Epithelial cell of esophagus (primary cell): ENCODE measurements at regions not wholly inside any gene's neighbourhood (a gene's known extent, or its start where the extent isn't known, plus 50 kb on each side); places are given as distances from the start of the nearest gene placed in this dataset.

Source experiments
- DNase-seq: peaks from one replicate; pipeline ENCODE4 v3.0.0; 2010; ENCODE audit warnings: low read depth
- H3K4me3 ChIP-seq: 2 replicates; pipeline ENCODE4 v1.5.1; 2011; ENCODE audit warnings: mild to moderate bottlenecking, low read length, control low read depth
- CTCF ChIP-seq: IDR thresholded peaks from 2 replicates; pipeline ENCODE4 v1.5.1; 2011; ENCODE audit warnings: low read depth, mild to moderate bottlenecking, low read length, control low read depth, inconsistent platforms; ENCODE audit not compliant: insufficient read depth; ENCODE audit errors: missing control alignments

DNA sequence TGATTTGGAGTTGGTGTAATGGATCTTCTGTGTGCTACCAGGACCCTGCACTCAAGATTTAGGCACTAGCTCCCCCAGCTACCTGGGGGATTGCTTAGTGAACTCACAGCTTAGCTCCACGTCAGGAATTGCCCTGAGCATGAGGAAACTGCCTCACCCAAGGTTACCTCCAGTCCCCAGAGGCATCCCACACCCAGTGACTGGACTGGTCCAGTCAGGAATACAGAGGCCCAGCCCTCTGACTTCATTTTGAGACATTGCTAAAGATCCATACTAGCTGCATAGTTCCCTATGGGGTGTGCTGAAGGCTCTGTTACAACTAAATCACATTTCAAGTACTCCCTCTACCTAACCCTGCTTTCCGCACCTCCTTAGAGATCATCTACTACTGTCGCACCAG is 364.7 kb downstream of the EFNA5 start:
- no peak overlapping the region for H3K4me3 ChIP-seq

DNA sequence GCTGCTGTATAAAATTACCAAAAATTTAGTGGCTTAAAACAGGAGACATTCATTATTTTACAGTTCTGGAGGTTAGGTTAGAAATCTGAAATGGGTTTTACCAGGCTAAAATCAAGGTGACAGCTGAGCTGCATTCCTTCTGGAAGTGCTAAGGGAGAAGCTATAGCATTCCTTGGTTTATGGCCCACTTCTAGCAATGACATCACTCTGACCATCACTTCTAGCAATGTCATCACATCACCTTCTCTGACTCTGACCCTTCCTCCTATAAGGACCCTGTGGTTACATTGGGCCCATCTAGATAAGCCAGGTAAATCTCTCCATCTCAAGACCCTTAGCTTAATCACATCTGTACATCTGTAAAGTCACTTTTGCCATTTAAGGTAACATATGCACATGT is 366.1 kb downstream of the EFNA5 start:
- no peak for TF ChIP-seq CTCF
- no peak for DNase-seq
- no peak overlapping the region for H3K4me3 ChIP-seq

More for the DNA sequence above, 364.7 kb downstream of the EFNA5 start:
- DNase-seq, result peak; percentile 87
- no peak for TF ChIP-seq CTCF

DNA sequence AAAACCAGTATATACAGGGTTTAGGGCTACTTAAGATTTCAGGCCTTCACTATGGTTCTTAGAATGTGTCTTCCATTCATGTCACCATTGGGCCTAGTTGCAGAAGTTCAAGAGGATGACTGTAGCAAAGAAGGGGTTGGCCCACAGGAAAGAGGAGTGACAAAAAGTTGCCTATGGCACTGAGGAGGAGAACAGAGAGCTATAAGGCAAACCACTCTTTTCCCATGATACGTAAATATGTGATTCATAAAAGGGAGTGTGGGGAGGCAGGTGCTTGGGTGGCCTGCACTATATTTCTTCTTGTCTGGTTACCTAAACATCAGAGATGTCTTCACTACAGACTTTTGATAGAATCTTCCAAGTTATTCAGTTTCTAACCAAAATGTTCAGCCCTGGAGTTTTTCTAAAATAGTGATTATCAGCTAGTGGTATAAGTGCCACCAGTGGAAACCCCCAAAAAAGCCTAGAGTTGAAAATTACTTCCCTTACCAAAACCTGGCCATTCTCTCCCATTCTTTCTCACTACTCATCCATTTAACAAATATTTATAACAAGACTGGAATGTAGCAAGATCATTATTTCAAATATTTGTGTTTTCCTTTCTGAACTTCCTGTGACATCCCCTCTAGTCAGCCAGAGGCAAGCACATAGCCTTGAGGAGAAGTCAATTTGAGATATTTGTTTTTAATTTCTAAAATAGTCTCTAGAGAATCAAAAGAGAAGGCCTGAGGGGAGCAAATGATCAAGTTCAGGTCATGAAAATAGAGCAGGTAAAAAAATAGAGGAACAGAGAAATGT is 367.4 kb downstream of the EFNA5 start:
- TF ChIP-seq CTCF, result no peak
- no peak overlapping the region for H3K4me3 ChIP-seq
- peak; percentile 54 for DNase-seq

- H3K4me3 ChIP-seq, result no peak overlapping the region
- DNase-seq, result no peak
- no peak for TF ChIP-seq CTCF
Observed at GRCh38 chr5:107302441-107302840, 368.3 kb downstream of the EFNA5 start.

GRCh38 chr5:107301999-107302398 is 368.7 kb downstream of the EFNA5 start:
- TF ChIP-seq CTCF, result no peak
- no peak for DNase-seq

GRCh38 chr5:107300721-107301327 is 369.9 kb downstream of the EFNA5 start:
- DNase-seq, result peak; percentile 35
- H3K4me3 ChIP-seq, result no peak overlapping the region
- TF ChIP-seq CTCF, result no peak

More at GRCh38 chr5:107301999-107302398, 368.7 kb downstream of the EFNA5 start:
- H3K4me3 ChIP-seq, result no peak overlapping the region

DNA sequence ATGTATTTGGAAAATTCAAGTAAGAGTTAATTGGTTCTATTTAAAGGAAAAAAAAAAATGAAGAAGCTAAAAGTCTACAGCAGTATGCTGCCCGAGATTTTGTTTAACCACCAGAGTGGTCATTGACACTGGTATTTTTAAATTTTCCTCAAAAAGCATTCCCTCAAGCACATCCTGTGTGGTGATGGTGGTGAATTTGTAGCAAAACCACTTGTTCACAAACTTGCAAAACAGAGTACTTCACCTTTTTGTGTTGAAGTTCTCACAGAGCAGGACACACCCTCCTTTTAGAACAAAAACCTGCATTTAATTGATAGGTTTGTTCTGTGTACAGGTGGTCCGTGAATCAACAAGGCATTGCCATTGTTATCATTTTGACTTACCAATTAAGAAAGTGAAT is 374.2 kb downstream of the EFNA5 start:
- no peak for DNase-seq

More for the DNA sequence above, 374.2 kb downstream of the EFNA5 start:
- no peak for TF ChIP-seq CTCF
- H3K4me3 ChIP-seq, result no peak overlapping the region
